NOMO-1 treated with DMSO at 0.1 percent for 48 hours (cell line): ENCODE measurements at regions not wholly inside any gene's neighbourhood (a gene's known extent, or its start where the extent isn't known, plus 50 kb on each side); places are given as distances from the start of the nearest gene placed in this dataset.
"Not testable (repeated sequence)": the region's sequence is repeated elsewhere in the genome, so short reads cannot be mapped to it uniquely, and the experiment has no call there.

Experiments
- DNase-seq: peaks from one replicate; lab custom pipeline; 2025; ENCODE audit not compliant: unreplicated experiment; lab: John Stamatoyannopoulos, UW

GRCh38 chr5:135776457-135776856, 58.0 kb upstream of the SLC25A48 start:
- no peak for DNase-seq

GRCh38 chr5:135761746-135762145, 72.7 kb upstream of the SLC25A48 start:
- DNase-seq = no peak

- peak; percentile 29 for DNase-seq
Observed at GRCh38 chr5:135759149-135759784, 75.2 kb upstream of the SLC25A48 start.

DNA sequence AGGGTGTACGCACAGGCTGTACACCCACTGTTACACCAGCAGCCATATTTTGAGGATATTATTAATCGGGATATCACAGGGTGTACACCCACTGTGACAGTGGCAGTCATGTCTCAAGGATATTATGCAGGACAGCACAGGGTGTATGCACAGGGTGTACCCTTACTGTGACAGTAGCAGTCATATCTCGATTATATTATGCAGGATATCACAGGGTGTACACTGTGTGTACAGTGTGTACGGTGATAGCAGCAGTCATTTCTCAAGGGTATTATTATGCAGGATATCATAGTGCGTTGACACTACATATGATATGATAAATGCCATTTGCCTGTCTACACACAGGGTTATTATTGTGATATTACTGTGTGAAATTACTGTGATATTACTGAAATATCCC, 80.5 kb upstream of the SLC25A48 start:
- DNase-seq = no peak

- no peak for DNase-seq
Observed at GRCh38 chr5:135750506-135750905, 84.0 kb upstream of the SLC25A48 start.

- DNase-seq = no peak
Observed at GRCh38 chr5:135747824-135748223, 86.6 kb upstream of the SLC25A48 start.

- DNase-seq = no peak
Observed at GRCh38 chr5:135745897-135746500, 88.5 kb upstream of the SLC25A48 start.

DNA sequence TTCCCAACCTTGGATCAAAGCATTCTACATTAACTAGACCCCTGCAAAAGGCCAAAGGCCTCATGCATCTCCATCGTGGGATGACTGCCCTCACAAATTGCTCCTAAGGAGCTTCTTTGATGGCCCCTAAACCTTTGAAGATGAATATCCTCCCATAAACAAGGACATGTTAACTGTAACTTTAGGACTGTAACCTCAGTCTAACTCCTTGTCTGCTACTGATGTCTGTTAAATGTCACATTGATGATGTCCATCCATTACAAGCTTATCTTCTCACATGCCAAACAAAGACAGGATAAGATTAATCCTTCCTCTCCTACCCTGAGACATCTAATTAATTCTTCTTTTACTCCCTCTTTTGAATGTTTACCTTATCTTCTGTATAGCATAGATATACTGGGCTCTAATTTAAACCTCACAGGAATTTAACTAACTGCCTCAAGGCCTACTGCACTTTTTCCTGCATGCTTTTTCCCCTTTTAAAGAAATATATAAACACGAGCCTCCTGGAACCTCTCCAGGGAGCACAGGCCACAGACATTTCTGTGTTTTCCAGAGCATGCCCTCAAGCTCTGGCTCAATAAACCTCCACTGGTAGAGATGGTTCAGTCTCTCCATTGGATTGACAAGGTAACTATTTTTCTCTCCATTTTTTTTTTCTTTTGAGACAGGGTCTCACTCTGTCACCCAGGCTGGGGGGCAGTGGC, 90.6 kb upstream of the SLC25A48 start:
- DNase-seq = no peak

DNA sequence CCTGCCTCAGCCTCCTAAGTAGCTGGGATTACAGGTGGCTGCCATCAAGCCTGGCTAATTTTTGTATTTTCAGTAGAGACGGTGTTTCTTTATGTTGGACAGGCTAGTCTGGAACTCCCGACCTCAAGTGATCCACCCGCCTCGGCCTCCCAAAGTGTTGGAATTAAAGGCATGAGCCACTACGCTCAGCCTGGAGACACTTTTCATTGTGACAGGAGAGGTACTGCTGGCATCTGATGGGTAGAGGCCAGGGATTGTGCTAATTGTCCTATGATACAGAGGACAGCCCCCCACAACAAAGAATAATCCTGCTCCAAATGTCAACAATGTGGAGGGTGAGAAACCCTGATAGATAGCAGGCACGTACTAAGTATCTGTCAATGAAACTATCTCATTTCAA, 91.3 kb upstream of the SLC25A48 start:
- no peak for DNase-seq

- not testable (repeated sequence) for DNase-seq
Observed at GRCh38 chr5:135742240-135742639, 92.2 kb upstream of the SLC25A48 start.

DNA sequence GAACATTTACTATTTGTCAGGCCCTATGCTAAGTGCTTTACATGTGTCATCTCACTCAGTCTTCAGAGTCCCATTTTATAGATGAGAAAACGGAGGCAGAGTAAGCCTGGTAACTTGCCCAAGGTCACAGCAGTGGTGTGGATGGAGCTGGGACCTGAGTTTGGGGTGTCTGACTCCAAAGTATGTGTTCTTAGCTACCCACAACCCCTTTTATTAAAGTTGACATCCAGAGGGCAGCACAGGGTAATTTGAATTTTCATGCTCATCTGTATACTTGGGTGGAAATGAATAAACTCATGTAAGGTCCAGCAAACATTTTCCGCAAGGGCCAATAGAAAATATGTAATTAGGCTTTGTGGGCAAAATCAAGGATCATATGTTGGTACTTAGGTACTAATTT, 93.4 kb upstream of the SLC25A48 start:
- DNase-seq = no peak

DNA sequence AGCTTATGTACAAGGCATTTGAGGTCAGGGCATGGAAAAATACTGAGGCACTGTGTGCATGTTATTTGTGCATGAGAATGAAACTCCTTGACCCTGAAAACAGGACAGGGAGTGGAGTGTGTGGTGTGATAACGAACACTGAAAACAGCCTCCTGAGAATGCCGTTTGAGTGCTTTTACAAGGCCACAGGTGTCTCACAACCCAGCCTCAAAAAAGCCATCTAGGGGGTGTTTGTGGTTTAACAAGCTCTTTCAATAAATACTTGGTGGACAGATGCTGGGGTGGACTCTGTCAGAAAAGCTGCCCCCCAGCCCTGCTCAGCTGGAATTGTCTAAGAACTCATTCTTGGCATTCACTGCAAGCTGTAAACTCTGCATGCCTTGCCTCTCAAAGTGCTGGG, 94.0 kb upstream of the SLC25A48 start:
- DNase-seq = no peak

DNA sequence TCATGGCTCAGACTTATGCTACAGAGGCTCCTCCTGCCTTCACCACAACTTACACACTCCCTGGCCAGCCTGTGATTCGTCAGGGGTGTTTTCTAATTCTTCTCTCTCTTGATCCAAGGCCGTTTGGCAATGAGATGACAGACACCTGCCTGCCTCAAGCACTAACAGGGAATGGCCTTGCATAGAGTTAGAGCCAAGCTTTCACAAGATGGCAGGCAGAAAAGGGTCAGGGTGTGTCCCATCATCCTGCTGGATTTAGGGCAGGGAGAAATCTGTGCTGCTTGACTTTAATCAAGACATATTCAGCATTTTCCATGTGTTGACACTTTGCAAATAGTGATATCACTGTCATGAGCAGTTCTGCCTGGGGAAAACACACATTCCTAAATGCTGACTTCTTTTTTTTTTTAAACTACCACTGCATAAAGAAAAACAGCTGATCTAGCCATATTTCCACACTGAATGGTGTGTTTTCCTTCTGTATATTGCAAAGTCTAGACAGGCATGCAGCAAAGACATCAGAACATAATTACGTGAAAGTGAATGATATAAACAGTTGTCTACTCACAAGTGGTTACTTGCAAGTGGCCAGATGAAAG, 95.0 kb upstream of the SLC25A48 start:
- DNase-seq = no peak

DNA sequence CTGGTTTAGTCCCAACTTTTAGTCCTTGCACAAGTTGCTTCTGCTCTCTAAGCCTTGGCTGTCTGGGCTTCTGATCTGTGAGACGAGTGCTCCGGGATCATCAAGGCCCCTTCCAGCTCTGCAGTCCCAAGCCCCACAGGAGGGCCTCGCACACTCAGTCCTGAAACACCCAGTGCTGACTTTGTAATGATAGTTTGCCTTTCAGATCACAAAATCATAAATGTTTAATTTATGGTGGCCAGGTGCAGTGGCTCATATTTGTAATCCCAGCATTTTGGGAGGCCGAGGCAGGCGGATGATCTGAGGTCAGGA, 95.9 kb upstream of the SLC25A48 start:
- no peak for DNase-seq

DNA sequence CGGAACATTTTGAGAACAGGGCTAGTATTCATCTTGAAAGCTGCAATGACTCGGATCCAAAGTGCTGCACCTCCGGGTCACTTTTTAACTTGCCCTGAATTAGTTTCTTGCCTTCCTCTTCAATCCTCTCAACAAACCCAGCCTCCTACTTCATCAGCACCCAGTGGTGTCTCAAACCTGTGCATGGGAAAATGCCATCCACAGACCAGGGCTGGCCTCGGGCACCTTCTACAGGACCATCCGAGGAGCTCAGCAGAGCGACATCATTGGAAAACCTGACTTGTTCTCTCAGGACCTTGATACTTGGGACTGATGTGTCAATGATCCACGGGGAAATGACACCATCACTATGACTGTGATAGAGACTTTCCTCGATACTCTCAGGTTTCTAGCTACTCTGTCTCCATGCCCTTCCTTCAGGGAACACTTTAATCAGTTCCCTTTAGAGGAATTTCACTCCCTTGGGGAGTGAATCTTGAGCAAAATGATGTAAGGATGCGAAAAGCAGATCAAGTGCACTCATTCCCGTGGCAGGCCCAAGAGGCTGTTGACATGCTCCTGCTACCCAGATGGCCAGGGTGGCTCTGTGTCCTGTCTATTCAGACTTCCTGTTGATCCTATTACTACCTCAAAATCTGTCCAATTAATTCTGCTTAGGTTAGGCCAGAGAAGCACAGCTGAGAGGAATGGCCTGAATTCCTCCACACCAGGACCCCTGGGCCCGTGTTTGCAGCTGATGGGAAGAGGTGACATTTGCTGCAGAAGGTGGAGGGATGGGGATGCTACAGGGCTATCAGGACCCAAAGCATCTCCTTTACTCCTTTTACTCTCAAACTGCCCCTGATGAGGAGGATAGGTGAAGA, 96.5 kb upstream of the SLC25A48 start:
- no peak for DNase-seq

- DNase-seq = not testable (repeated sequence)
Observed at GRCh38 chr5:135736952-135737351, 97.5 kb upstream of the SLC25A48 start.

- DNase-seq = no peak
Observed at GRCh38 chr5:135735831-135736230, 98.6 kb upstream of the SLC25A48 start.

DNA sequence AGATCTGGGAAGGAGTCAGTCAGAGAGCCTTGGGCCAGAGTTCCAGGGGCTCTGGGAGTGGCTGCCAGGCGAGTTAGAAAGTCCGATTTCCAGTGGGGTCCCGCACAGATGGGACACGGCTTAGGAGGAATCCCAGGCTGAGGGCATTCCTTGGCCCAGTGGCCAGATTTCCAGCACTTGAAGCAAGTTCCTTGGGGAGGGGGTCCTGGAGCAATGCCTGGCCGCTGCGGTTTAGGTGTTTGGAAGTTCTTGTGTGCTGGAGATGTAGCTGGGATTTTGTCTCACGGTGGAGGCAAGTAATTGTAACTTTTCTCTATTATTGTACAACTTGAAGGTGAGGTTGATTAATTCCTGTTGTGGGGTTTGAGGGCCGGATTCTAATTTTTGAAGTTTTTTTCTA, 99.5 kb upstream of the SLC25A48 start:
- not testable (repeated sequence) for DNase-seq

GRCh38 chr5:135731034-135731433, 103.4 kb upstream of the SLC25A48 start:
- not testable (repeated sequence) for DNase-seq

- not testable (repeated sequence) for DNase-seq
Observed at GRCh38 chr5:135730161-135730560, 104.3 kb upstream of the SLC25A48 start.

DNA sequence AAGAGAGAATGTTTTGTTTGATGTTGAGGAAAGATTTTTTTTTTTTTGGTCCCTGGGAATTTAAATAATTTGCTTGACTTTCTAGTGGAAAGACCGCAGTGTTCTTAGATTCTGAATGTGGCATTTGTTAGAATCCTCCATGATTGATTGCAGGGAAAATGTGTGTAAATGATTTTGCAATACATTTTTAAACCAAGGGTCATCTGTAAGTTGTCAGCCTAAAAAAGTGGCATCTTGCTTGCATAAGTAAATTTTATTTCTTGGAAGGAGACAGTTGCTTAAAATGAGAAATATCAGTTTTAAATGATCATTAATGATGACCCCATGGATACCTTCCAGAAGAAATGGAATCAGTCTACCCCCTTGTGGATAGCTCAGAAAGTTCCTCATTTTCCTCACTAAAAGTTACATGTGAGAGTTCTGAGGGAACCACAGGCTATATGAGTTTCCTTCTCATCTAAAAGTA, 105.1 kb upstream of the SLC25A48 start:
- DNase-seq = no peak
